GM20000 (cell line): ENCODE measurements at regions not wholly inside any gene's neighbourhood (a gene's known extent, or its start where the extent isn't known, plus 50 kb on each side); places are given as distances from the start of the nearest gene placed in this dataset.
"Not testable (repeated sequence)": the region's sequence is repeated elsewhere in the genome, so short reads cannot be mapped to it uniquely, and the experiment has no call there.

Experiments used
- DNase-seq: peaks from one replicate; pipeline ENCODE4 v3.0.0; 2012; ENCODE audit warnings: low spot score
- CTCF ChIP-seq: IDR thresholded peaks from 2 replicates; pipeline ENCODE4 v1.5.1; 2012; ENCODE audit warnings: mild to moderate bottlenecking, control low read depth; ENCODE audit errors: extremely low read depth, missing control alignments

GRCh38 chr9:102295188-102295587, 556.7 kb upstream of the GRIN3A start:
- no peak for DNase-seq
- TF ChIP-seq CTCF: no peak

- no peak for TF ChIP-seq CTCF
- no peak for DNase-seq
Measured at GRCh38 chr9:102273952-102274351, 535.5 kb upstream of the GRIN3A start.

DNA sequence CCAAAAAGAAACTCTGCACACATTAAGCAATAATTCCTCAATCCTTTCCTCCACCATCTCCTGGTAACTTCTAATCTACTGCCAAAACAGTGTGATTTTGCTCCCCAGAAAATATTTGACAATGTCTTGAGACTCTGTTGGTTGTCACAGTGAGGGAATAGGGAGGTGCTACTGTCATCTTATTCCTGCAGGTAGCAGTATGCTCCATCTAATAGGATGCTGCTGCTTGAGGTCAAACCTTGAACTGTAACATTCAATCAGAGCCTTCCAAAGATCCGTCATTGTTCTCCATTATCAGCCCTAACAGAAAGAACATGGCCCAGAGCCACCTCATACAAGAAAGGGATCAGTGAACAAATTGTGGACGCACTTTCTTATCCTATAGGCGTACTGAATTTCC, 514.7 kb upstream of the GRIN3A start:
- TF ChIP-seq CTCF: no peak

GRCh38 chr9:102244916-102245315, 506.5 kb upstream of the GRIN3A start:
- DNase-seq: no peak

More for the DNA sequence above, 514.7 kb upstream of the GRIN3A start:
- DNase-seq: no peak

DNA sequence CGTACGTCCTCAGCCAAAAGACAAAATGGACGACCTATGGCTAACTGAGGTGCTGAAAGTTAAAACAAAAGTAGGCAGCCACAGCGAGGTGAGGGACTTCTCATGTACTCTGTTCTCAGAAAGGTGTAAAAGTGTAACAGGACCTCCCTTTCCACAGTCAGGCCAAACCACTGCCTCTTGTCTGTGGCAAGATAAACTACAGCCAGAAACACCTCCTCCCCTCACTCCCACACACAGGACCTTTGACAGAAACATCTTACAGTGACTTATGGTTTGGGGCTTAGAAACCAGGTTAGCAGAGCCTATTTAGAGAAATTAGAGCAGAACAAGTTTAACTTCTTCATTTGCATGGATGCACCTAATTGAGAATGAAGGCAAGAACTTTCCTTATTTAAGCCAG, 499.1 kb upstream of the GRIN3A start:
- no peak for DNase-seq
- TF ChIP-seq CTCF: no peak

More at GRCh38 chr9:102244916-102245315, 506.5 kb upstream of the GRIN3A start:
- TF ChIP-seq CTCF: no peak

- DNase-seq: no peak
- TF ChIP-seq CTCF: no peak
Measured at GRCh38 chr9:102237094-102237493, 498.6 kb upstream of the GRIN3A start.

GRCh38 chr9:102227416-102227815, 489.0 kb upstream of the GRIN3A start:
- not testable (repeated sequence) for DNase-seq

- no peak for TF ChIP-seq CTCF
- DNase-seq: no peak
Measured at GRCh38 chr9:102225841-102226441, 487.5 kb upstream of the GRIN3A start.

DNA sequence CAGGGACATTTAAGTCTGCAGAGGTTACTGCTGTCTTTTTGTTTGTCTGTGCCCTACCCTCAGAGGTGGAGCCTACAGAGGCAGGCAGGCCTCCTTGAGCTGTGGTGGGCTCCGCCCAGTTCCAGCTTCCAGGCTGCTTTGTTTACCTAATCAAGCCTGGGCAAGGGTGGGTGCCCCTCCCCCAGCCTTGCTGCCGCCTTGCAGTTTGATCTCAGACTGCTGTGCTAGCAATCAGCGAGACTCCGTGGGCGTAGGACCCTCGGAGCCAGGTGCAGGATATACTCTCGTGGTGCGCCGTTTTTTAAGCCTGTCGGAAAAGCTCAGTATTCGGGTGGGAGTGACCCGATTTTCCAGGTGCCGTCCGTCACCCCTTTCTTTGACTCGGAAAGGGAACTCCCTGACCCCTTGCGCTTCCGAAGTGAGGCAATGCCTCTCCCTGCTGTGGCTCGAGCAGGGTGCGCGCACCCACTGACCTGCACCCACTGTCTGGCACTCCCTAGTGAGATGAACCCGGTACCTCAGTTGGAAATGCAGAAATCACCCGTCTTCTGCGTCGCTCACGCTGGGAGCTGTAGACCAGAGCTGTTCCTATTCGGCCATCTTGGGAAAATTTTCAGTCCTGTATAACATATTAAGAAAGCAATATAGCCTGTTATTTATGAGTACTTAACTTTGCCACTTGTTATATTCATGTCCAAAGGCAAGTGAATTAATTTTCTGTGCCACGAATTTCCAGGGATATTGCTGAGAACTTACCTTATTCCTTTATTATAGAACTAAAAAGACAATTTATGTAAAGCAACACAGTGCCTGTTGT, 485.1 kb upstream of the GRIN3A start:
- DNase-seq: not testable (repeated sequence)
